PFSK-1 (cell line): ENCODE measurements at regions not wholly inside any gene's neighbourhood (a gene's known extent, or its start where the extent isn't known, plus 50 kb on each side); places are given as distances from the start of the nearest gene placed in this dataset.

Experiments
- FOXP2 ChIP-seq: optimal IDR thresholded peaks from 2 replicates; pipeline ENCODE3; 2011; ENCODE audit warnings: borderline replicate concordance, control low read depth, inconsistent platforms; ENCODE audit not compliant: insufficient read depth; ENCODE audit errors: extremely low read length, extremely low read depth
- POLR2AphosphoS5 ChIP-seq: IDR thresholded peaks from 2 replicates; pipeline ENCODE4 v1.6.1; 2012; ENCODE audit warnings: low read depth, mild to moderate bottlenecking, control low read depth, low read length, moderate library complexity
- REST ChIP-seq, 2 experiments: IDR thresholded peaks; 2 replicates each; pipeline versions ENCODE4 v1.6.1 to v1.8.0; 2011 to 2012; ENCODE audit warnings: low read depth in 2 of 2, low read length in 2 of 2, control low read depth in 1 of 2, inconsistent platforms in 1 of 2, mild to moderate bottlenecking in 1 of 2, moderate library complexity in 1 of 2; ENCODE audit not compliant: insufficient read depth in 1 of 2
- SIN3A ChIP-seq: IDR thresholded peaks from 2 replicates; pipeline ENCODE4 v1.6.1; 2012; ENCODE audit warnings: mild to moderate bottlenecking, low read length, moderate library complexity, borderline replicate concordance; ENCODE audit not compliant: insufficient read depth
- TAF1 ChIP-seq: IDR thresholded peaks from 2 replicates; pipeline ENCODE4 v1.6.1; 2012; ENCODE audit warnings: low read length, control low read depth, borderline replicate concordance; ENCODE audit not compliant: insufficient read depth

DNA sequence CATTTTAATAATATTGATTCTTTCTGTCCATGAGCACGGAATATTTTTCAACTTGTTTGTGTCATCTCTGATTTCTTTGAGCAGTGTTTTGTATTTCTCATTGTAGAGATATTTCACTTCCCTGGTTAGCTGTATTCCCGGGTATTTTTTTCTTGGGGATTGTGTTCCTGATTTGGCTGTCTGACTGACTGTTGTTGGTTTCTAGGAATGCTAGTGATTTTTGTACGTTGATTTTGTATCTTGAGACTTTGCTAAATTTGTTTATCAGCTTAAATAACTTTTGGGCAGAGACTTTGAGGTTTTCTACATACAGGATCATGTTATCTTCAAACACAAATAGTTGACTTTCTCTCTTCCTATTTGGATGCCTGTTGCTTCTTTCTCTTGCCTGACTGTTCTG, 418.8 kb upstream of the ALCAM start:
- no peak for TF ChIP-seq SIN3A
- TF ChIP-seq REST (IDR thresholded peaks at IDR 0.05; ENCODE audit: insufficient read depth in 1 of 2, low read depth in 2 of 2, low read length in 2 of 2) = no peak
- TF ChIP-seq TAF1 = no peak
- no peak for TF ChIP-seq POLR2AphosphoS5
- no peak for TF ChIP-seq FOXP2

DNA sequence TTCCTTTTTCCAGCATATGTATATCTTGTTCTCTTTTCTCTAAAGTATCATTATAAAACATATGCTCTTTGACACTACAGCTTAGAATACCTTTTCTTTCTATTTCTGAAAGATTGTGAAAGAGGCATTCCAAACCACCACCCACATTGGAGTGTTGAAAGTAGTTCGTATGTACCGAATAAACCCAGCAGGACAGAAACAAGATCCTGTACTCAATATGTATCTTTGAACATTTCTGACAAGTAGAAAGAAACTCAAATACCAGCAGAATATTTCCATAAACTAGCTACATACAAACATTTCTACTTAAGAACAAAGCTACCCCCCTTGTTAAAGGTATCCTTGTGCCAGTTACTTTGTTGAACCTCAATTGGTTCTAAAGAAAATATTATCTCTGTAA, 415.3 kb upstream of the ALCAM start:
- no peak for TF ChIP-seq SIN3A
- no peak for TF ChIP-seq TAF1
- TF ChIP-seq REST (IDR thresholded peaks at IDR 0.05; ENCODE audit: insufficient read depth in 1 of 2, low read depth in 2 of 2, low read length in 2 of 2) = no peak
- TF ChIP-seq POLR2AphosphoS5 = no peak
- TF ChIP-seq FOXP2 = no peak

DNA sequence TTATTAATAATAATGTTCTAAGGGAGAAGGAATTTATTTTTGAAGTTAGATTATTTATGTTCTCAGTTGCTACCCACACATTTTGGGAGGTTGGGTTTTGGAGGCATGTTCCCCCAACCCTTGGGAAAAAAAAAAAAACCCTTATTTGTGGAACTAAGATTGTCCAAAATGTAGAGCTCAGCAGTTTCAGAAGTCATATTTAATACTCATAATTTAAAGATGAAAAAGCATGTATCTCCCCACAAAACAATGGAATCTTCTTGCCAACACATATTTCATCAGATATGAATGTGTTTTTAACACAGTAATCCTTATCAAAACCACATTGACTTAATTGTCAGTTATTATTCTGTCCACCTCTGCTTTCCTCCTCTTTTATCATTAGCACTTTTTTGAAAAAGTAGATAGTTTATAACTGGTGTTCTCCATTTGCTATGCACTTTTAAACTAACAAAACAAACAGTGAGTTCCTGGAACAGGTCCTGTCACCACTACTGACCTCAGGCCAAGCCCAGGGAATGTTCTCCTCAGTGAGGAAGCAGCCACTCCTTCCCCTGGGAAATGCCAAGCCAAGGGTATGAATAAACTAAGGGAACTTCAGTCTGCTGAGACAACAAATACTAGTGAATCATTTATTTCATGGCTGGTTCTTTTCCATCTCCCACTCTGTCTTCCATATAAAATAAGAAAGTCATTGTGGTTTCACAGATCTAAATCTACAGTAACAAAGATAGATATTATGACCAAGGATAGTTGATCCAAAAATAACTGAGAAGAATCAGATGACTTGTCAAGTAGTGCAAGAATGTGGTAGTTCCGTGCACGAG, 414.4 kb upstream of the ALCAM start:
- TF ChIP-seq TAF1 (no peak), POLR2AphosphoS5 (no peak), FOXP2 (no peak), SIN3A (no peak), REST (IDR thresholded peaks at IDR 0.05; ENCODE audit: insufficient read depth in 1 of 2, low read depth in 2 of 2, low read length in 2 of 2) (no peak)

- no peak for TF ChIP-seq FOXP2
- TF ChIP-seq TAF1 = no peak
- no peak for TF ChIP-seq POLR2AphosphoS5
- TF ChIP-seq SIN3A = no peak
- no peak for TF ChIP-seq REST (IDR thresholded peaks at IDR 0.05; ENCODE audit: insufficient read depth in 1 of 2, low read depth in 2 of 2, low read length in 2 of 2)
Measured at GRCh38 chr3:104956620-104957345, 409.9 kb upstream of the ALCAM start.
